Colonic mucosa (tissue), 4 donors: ENCODE measurements at regions not wholly inside any gene's neighbourhood (a gene's known extent, or its start where the extent isn't known, plus 50 kb on each side); places are given as distances from the start of the nearest gene placed in this dataset.

Experiments
- DNase-seq: peaks from one replicate; pipeline ENCODE4 v3.0.0-alpha.2; 2020
- H3K27ac ChIP-seq: fragments of 200-600 bp; one replicate; pipeline ENCODE4 v1.8.0; 2021
- H3K27me3 ChIP-seq: fragments of 200-600 bp; one replicate; pipeline ENCODE4 v1.8.0; 2021
- H3K36me3 ChIP-seq: fragments of 200-600 bp; one replicate; pipeline ENCODE4 v1.8.0; 2021
- H3K4me1 ChIP-seq: fragments of 200-600 bp; one replicate; pipeline ENCODE4 v1.8.0; 2021; ENCODE audit warnings: mild to moderate bottlenecking
- H3K4me3 ChIP-seq: fragments of 200-600 bp; one replicate; pipeline ENCODE4 v1.8.0; 2021
- H3K9ac ChIP-seq, 2 donors: one replicate each; pipeline ENCODE4 v1.7.0; 2013; ENCODE audit warnings: control low read depth in 2 of 2, low read depth in 2 of 2, low read length in 2 of 2
- H3K9me3 ChIP-seq: fragments of 200-600 bp; one replicate; pipeline ENCODE4 v1.8.0; 2021
- CTCF ChIP-seq: fragments of 200-600 bp; IDR thresholded peaks from one replicate; pipeline ENCODE4 v1.8.0; 2022; ENCODE audit warnings: antibody characterized with exemption, mild to moderate bottlenecking
- intact Hi-C: fragments of 100-400 bp; cut with DNase I; formaldehyde crosslinking; loops from one replicate; pipeline ENCODE4 v1.14.1; 2022
- donor health status: healthy.
- donor health status: DM: no; HTN: no; CAD: no.
- donor health status: DM: no; HTN: no; CAD: no.

GRCh38 chr11:20250644-20251247, 90.5 kb upstream of the DBX1 start:
- no peak overlapping the region for H3K9ac ChIP-seq

GRCh38 chr11:20249796-20250195, 89.5 kb upstream of the DBX1 start:
- TF ChIP-seq CTCF, result no peak
- Histone ChIP-seq H3K36me3 (no peaks in the 10 kb centered on the region), H3K9ac (no peak overlapping the region), H3K4me3 (no peak overlapping the region), H3K27ac (no peak overlapping the region), H3K4me1 (no peaks in the 10 kb centered on the region), H3K9me3 (no peaks in the 10 kb centered on the region), H3K27me3 (no peaks in the 10 kb centered on the region)
- no peak for DNase-seq
- intact Hi-C loops, result no loop called here

More at GRCh38 chr11:20250644-20251247, 90.5 kb upstream of the DBX1 start:
- Histone ChIP-seq H3K4me1 (no peaks in the 10 kb centered on the region), H3K27me3 (no peaks in the 10 kb centered on the region), H3K9me3 (no peaks in the 10 kb centered on the region), H3K4me3 (no peak overlapping the region), H3K36me3 (no peaks in the 10 kb centered on the region), H3K27ac (no peak overlapping the region)
- TF ChIP-seq CTCF, result no peak
- intact Hi-C loops, result no loop called here
- DNase-seq, result no peak

- no peak overlapping the region for H3K27ac ChIP-seq
- DNase-seq, result no peak
- no peaks in the 10 kb centered on the region for H3K9me3 ChIP-seq
- no peaks in the 10 kb centered on the region for H3K27me3 ChIP-seq
- no peak overlapping the region for H3K4me3 ChIP-seq
- intact Hi-C loops, result no loop called here
- H3K36me3 ChIP-seq, result no peaks in the 10 kb centered on the region
- H3K4me1 ChIP-seq, result no peaks in the 10 kb centered on the region
- no peak for TF ChIP-seq CTCF
- no peak overlapping the region for H3K9ac ChIP-seq
Measured at GRCh38 chr11:20249378-20249777, 89.1 kb upstream of the DBX1 start.

GRCh38 chr11:20248871-20249270, 88.6 kb upstream of the DBX1 start:
- Histone ChIP-seq H3K36me3 (no peaks in the 10 kb centered on the region), H3K9me3 (no peaks in the 10 kb centered on the region), H3K4me1 (no peaks in the 10 kb centered on the region), H3K9ac (no peak overlapping the region), H3K27me3 (no peaks in the 10 kb centered on the region), H3K4me3 (no peak overlapping the region), H3K27ac (no peak overlapping the region)
- TF ChIP-seq CTCF, result no peak
- intact Hi-C loops, result no loop called here
- DNase-seq, result no peak

GRCh38 chr11:20248121-20248772, 88.0 kb upstream of the DBX1 start:
- Histone ChIP-seq H3K27ac (no peak overlapping the region), H3K36me3 (no peaks in the 10 kb centered on the region), H3K4me3 (no peak overlapping the region), H3K9ac (no peak overlapping the region), H3K9me3 (no peaks in the 10 kb centered on the region), H3K4me1 (no peaks in the 10 kb centered on the region), H3K27me3 (no peaks in the 10 kb centered on the region)
- TF ChIP-seq CTCF, result no peak
- intact Hi-C loops, result no loop called here
- DNase-seq, result no peak
